Chondrocyte (in vitro differentiated cells): ENCODE measurements at regions not wholly inside any gene's neighbourhood (a gene's known extent, or its start where the extent isn't known, plus 50 kb on each side); places are given as distances from the start of the nearest gene placed in this dataset.

Source experiments
- DNase-seq: peaks from one replicate; pipeline ENCODE4 v3.0.0; 2021; ENCODE audit warnings: mixed read lengths, low spot score
- H3K27ac Mint-ChIP-seq: one replicate; pipeline ENCODE4 v1.8.0; 2021; ENCODE audit warnings: mild to moderate bottlenecking, moderate library complexity, mixed read lengths; ENCODE audit not compliant: unreplicated experiment
- H3K27me3 Mint-ChIP-seq: 2 replicates; pipeline ENCODE4 v1.8.0; 2021; ENCODE audit warnings: low read depth, mixed read lengths
- H3K36me3 Mint-ChIP-seq: 2 replicates; pipeline ENCODE4 v1.8.0; 2021; ENCODE audit warnings: low read depth, mixed read lengths
- H3K4me1 Mint-ChIP-seq: 2 replicates; pipeline ENCODE4 v1.8.0; 2021; ENCODE audit warnings: low read depth, mild to moderate bottlenecking, mixed read lengths
- H3K4me3 Mint-ChIP-seq: one replicate; pipeline ENCODE4 v1.8.0; 2021; ENCODE audit warnings: mild to moderate bottlenecking, moderate library complexity, mixed read lengths; ENCODE audit not compliant: unreplicated experiment
- H3K9me3 Mint-ChIP-seq: 2 replicates; pipeline ENCODE4 v1.8.0; 2021; ENCODE audit warnings: low read depth, mixed read lengths
- CTCF ChIP-seq: fragments of 200-600 bp; sonication (generic); IDR thresholded peaks from 2 replicates; pipeline ENCODE4 v1.5.0; 2021; ENCODE audit warnings: antibody characterized with exemption, mild to moderate bottlenecking, moderate library complexity

- H3K9me3 Mint-ChIP-seq, result no peaks in the 10 kb centered on the region
- H3K36me3 Mint-ChIP-seq, result no peaks in the 10 kb centered on the region
- no peak overlapping the region for H3K4me3 Mint-ChIP-seq
- no peak overlapping the region for H3K27ac Mint-ChIP-seq
- TF ChIP-seq CTCF, result no peak
- no peak for DNase-seq
- H3K4me1 Mint-ChIP-seq, result no peaks in the 10 kb centered on the region
- H3K27me3 Mint-ChIP-seq, result peaks cover 25% of the 10 kb centered on the region
Observed at GRCh38 chr2:118295592-118296390, 207.5 kb downstream of the INSIG2 start.

- H3K4me3 Mint-ChIP-seq, result no peak overlapping the region
- no peaks in the 10 kb centered on the region for H3K36me3 Mint-ChIP-seq
- no peak for DNase-seq
- no peak overlapping the region for H3K27ac Mint-ChIP-seq
- H3K4me1 Mint-ChIP-seq, result no peaks in the 10 kb centered on the region
- TF ChIP-seq CTCF, result no peak
- H3K27me3 Mint-ChIP-seq, result peaks cover 21% of the 10 kb centered on the region
- no peaks in the 10 kb centered on the region for H3K9me3 Mint-ChIP-seq
Observed at GRCh38 chr2:118294063-118294462, 205.8 kb downstream of the INSIG2 start.

- TF ChIP-seq CTCF, result no peak
- no peak for DNase-seq
- H3K27ac Mint-ChIP-seq, result no peak overlapping the region
- H3K9me3 Mint-ChIP-seq, result no peaks in the 10 kb centered on the region
- H3K36me3 Mint-ChIP-seq, result no peaks in the 10 kb centered on the region
- H3K27me3 Mint-ChIP-seq, result peaks cover 16% of the 10 kb centered on the region
- no peaks in the 10 kb centered on the region for H3K4me1 Mint-ChIP-seq
- H3K4me3 Mint-ChIP-seq, result no peak overlapping the region
Observed at GRCh38 chr2:118292991-118293390, 204.7 kb downstream of the INSIG2 start.

- H3K4me1 Mint-ChIP-seq, result no peaks in the 10 kb centered on the region
- H3K36me3 Mint-ChIP-seq, result no peaks in the 10 kb centered on the region
- TF ChIP-seq CTCF, result no peak
- DNase-seq, result no peak
- H3K27me3 Mint-ChIP-seq, result peaks cover 21% of the 10 kb centered on the region
- no peak overlapping the region for H3K4me3 Mint-ChIP-seq
- H3K9me3 Mint-ChIP-seq, result no peaks in the 10 kb centered on the region
- H3K27ac Mint-ChIP-seq, result no peak overlapping the region
Observed at GRCh38 chr2:118291251-118291880, 203.1 kb downstream of the INSIG2 start.

GRCh38 chr2:118290411-118291250 is 202.4 kb downstream of the INSIG2 start:
- H3K27ac Mint-ChIP-seq, result no peak overlapping the region
- no peaks in the 10 kb centered on the region for H3K4me1 Mint-ChIP-seq

More at GRCh38 chr2:118290411-118291250, 202.4 kb downstream of the INSIG2 start:
- Mint-ChIP-seq H3K9me3 (no peaks in the 10 kb centered on the region), H3K36me3 (no peaks in the 10 kb centered on the region), H3K27me3 (peaks cover 14% of the 10 kb centered on the region), H3K4me3 (no peak overlapping the region)
- TF ChIP-seq CTCF, result no peak
- no peak for DNase-seq
